ENCODE measurements at regions not wholly inside any gene's neighbourhood (a gene's known extent, or its start where the extent isn't known, plus 50 kb on each side); places are given as distances from the start of the nearest gene placed in this dataset.

DNA sequence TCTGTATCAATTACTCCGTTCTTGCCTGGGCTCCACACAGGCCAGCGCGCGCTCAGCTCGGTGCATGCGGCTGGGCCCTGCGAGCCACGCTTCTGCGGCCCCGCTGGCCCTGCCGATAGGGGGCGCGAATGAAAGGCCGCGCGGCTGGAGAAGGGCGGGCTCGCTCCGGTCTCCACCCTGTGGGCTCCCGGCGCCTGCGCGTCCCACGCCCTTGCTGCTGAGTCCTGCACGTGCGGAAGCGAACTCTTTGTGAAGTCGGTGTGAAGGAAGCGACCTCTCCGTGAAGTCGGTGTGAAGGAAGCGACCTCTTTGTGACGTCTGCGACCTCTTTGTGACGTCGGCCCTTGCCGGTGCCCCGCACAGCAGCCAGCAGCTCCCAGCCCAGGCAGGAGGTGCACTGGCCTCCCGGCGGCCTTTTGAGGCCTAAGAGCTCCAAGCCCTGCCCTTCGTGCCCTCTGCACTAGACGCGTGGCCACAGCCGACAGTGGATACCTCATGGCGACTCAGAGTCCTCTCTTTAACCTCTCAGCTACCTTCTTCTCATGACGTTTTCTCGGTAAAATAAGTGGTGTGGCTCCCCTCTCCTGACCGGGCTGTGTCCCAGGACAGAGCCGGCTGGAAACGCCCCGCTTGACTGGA is 391.9 kb upstream of the RAB6C start:
- Histone ChIP-seq H3K27me3 (ENCODE audit: insufficient read depth, poor library complexity, severe bottlenecking) (no peaks in the 10 kb centered on the region), H3K27ac (replicated peaks) (no peak overlapping the region), H3K4me3 (replicated peaks; ENCODE audit: insufficient read depth, low read length) (no peak overlapping the region)
- no peak for DNase-seq (ENCODE audit: low read depth in 1 of 2, low spot score in 1 of 2)
- no peak for TF ChIP-seq GABPA (IDR thresholded peaks at IDR 0.05; ENCODE audit: low read depth)
- TF ChIP-seq, protein P1, sequence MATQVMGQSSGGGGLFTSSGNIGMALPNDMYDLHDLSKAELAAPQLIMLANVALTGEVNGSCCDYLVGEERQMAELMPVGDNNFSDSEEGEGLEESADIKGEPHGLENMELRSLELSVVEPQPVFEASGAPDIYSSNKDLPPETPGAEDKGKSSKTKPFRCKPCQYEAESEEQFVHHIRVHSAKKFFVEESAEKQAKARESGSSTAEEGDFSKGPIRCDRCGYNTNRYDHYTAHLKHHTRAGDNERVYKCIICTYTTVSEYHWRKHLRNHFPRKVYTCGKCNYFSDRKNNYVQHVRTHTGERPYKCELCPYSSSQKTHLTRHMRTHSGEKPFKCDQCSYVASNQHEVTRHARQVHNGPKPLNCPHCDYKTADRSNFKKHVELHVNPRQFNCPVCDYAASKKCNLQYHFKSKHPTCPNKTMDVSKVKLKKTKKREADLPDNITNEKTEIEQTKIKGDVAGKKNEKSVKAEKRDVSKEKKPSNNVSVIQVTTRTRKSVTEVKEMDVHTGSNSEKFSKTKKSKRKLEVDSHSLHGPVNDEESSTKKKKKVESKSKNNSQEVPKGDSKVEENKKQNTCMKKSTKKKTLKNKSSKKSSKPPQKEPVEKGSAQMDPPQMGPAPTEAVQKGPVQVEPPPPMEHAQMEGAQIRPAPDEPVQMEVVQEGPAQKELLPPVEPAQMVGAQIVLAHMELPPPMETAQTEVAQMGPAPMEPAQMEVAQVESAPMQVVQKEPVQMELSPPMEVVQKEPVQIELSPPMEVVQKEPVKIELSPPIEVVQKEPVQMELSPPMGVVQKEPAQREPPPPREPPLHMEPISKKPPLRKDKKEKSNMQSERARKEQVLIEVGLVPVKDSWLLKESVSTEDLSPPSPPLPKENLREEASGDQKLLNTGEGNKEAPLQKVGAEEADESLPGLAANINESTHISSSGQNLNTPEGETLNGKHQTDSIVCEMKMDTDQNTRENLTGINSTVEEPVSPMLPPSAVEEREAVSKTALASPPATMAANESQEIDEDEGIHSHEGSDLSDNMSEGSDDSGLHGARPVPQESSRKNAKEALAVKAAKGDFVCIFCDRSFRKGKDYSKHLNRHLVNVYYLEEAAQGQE (IDR thresholded peaks at IDR 0.05; ENCODE audit: insufficient replicate concordance, low read depth), result no peak

DNA sequence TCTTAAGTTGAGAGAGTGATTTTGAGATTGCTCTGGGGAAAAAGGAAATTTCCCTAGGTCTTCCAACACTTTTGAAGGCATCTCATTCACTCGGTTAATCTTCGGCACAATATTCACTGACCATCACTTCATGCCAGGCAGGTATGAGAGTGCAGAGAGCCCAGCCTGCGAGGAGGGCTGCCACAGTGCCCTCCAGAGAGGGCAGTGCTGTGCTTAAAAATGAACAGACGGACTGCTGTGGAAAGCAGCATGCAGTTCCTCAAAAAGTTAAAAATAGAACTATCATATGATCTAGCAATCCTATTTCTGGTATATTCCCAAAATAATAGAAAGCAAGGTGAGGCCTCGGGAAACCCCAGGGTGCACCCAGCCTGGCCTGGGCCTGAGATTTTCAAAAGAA is 374.9 kb upstream of the RAB6C start:
- Histone ChIP-seq H3K27ac (replicated peaks) (no peak overlapping the region), H3K4me3 (replicated peaks; ENCODE audit: insufficient read depth, low read length) (no peak overlapping the region), H3K27me3 (ENCODE audit: insufficient read depth, poor library complexity, severe bottlenecking) (no peaks in the 10 kb centered on the region)
- TF ChIP-seq GABPA (IDR thresholded peaks at IDR 0.05; ENCODE audit: low read depth), result no peak
- TF ChIP-seq, protein P1 (IDR thresholded peaks at IDR 0.05; ENCODE audit: insufficient replicate concordance, low read depth), result no peak
- TF ChIP-seq SPI1 (IDR thresholded peaks at IDR 0.05; ENCODE audit: borderline replicate concordance, low read depth), result no peak
- TF ChIP-seq, protein P2, sequence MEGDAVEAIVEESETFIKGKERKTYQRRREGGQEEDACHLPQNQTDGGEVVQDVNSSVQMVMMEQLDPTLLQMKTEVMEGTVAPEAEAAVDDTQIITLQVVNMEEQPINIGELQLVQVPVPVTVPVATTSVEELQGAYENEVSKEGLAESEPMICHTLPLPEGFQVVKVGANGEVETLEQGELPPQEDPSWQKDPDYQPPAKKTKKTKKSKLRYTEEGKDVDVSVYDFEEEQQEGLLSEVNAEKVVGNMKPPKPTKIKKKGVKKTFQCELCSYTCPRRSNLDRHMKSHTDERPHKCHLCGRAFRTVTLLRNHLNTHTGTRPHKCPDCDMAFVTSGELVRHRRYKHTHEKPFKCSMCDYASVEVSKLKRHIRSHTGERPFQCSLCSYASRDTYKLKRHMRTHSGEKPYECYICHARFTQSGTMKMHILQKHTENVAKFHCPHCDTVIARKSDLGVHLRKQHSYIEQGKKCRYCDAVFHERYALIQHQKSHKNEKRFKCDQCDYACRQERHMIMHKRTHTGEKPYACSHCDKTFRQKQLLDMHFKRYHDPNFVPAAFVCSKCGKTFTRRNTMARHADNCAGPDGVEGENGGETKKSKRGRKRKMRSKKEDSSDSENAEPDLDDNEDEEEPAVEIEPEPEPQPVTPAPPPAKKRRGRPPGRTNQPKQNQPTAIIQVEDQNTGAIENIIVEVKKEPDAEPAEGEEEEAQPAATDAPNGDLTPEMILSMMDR (IDR thresholded peaks at IDR 0.05; ENCODE audit: insufficient read depth, low read length), result no peak
- no peak for TF ChIP-seq POLR2AphosphoS5 (IDR thresholded peaks at IDR 0.05; ENCODE audit: low read depth)
- no peak for DNase-seq (ENCODE audit: low read depth in 1 of 2, low spot score in 1 of 2)

DNA sequence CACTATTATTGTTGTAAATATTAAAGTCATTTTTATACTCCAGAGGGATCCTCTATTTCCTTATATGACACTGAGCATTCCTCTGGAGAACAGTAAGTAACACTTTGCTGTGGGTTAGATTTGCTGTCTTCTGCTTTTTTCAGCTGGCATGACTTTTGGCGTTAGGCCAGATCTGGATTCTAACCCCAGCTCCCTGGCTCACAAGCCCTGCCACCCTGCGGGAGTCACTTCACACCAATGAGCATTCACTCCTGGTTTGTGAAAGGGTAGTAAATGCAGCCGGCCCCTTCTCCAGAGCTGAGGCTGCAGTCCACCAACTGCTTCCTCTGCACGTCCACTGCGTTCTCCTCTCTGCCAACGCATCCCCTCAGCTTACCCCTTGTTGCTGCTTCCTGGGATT is 373.8 kb upstream of the RAB6C start:
- no peak for DNase-seq (ENCODE audit: low read depth in 1 of 2, low spot score in 1 of 2)
- no peak for TF ChIP-seq SPI1 (IDR thresholded peaks at IDR 0.05; ENCODE audit: borderline replicate concordance, low read depth)
- TF ChIP-seq, protein P2 (IDR thresholded peaks at IDR 0.05; ENCODE audit: insufficient read depth, low read length), result no peak
- TF ChIP-seq GABPA (IDR thresholded peaks at IDR 0.05; ENCODE audit: low read depth), result no peak
- TF ChIP-seq, protein P1 (IDR thresholded peaks at IDR 0.05; ENCODE audit: insufficient replicate concordance, low read depth), result no peak
- no peak for TF ChIP-seq POLR2AphosphoS5 (IDR thresholded peaks at IDR 0.05; ENCODE audit: low read depth)
- no peak overlapping the region for H3K27ac ChIP-seq (replicated peaks)
- H3K27me3 ChIP-seq (ENCODE audit: insufficient read depth, poor library complexity, severe bottlenecking), result no peaks in the 10 kb centered on the region
- no peak overlapping the region for H3K4me3 ChIP-seq (replicated peaks; ENCODE audit: insufficient read depth, low read length)

All from HL-60 (cell line).